ENCODE measurements at regions not wholly inside any gene's neighbourhood (a gene's known extent, or its start where the extent isn't known, plus 50 kb on each side); places are given as distances from the start of the nearest gene placed in this dataset.

DNA sequence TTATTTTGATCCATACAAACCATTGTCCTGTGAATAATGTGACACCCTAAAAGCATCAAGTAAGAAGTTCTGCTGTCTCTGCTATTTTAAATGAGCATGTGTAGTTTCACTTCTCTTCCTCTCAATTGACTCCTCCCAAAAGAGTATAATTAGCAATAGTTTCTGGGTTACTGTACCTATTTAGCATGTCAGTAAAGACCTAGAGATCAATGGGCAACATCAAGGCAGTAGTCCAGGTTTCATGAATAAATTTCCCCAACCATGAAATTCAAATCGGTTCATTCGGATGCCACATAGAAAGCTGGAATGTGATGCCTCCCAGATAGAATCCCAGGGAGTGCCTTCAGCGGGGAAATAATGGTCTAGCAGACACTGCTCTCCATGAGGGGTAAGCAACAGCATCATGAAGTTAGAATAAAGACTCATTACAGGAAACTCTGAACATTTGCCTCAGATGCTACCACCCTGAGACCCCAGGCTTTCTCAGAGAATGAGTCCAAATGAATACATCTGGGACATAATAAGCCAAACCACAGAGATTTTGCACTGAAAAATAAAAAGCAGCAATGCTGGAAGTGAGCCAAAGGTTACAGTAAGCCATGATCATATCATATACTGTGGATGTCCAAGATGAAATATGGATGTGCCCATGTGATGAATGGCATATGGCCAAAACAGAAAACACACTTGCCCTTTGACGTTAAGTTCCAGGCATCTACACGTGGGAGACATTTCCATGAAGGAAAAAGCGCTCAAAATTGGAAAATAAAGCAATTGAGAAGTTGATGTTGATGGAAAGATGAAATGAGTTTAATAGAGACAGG is 1107.0 kb upstream of the SEMA6A start:
- no peak overlapping the region for H3K27ac Mint-ChIP-seq
- no peaks in the 10 kb centered on the region for H3K36me3 Mint-ChIP-seq (ENCODE audit: low read depth)
- no peaks in the 10 kb centered on the region for H3K4me1 Mint-ChIP-seq
- ATAC-seq: no peak
- DNase-seq: no peak
- no peaks in the 10 kb centered on the region for H3K9me3 ChIP-seq (ENCODE audit: control insufficient read depth, low read length, poor library complexity, severe bottlenecking)
- no peaks in the 10 kb centered on the region for H3K27me3 Mint-ChIP-seq
- H3K4me3 Mint-ChIP-seq: no peak overlapping the region

DNA sequence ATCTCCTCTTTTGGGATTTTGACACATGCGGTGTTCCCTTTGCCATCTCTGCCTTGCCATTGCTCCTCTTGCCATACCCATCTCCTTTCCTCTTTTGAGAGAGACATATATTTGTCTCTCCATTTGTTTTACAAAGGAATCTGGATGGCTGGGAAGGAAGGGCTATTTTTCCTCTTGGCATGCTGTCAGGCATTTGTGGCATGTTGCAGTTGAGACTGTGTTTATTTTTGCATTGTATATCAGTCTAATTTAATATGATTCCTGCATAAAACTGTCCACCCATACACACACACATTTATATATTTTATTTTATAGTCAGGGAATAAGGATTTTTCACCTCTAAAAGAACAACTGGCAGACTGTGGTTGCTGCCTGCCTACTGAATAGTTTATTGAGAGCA is 1105.8 kb upstream of the SEMA6A start:
- H3K4me1 Mint-ChIP-seq: no peaks in the 10 kb centered on the region
- DNase-seq: no peak
- no peak for ATAC-seq
- no peaks in the 10 kb centered on the region for H3K36me3 Mint-ChIP-seq (ENCODE audit: low read depth)
- H3K4me3 Mint-ChIP-seq: no peak overlapping the region
- H3K27ac Mint-ChIP-seq: no peak overlapping the region
- no peaks in the 10 kb centered on the region for H3K27me3 Mint-ChIP-seq
- no peaks in the 10 kb centered on the region for H3K9me3 ChIP-seq (ENCODE audit: control insufficient read depth, low read length, poor library complexity, severe bottlenecking)

DNA sequence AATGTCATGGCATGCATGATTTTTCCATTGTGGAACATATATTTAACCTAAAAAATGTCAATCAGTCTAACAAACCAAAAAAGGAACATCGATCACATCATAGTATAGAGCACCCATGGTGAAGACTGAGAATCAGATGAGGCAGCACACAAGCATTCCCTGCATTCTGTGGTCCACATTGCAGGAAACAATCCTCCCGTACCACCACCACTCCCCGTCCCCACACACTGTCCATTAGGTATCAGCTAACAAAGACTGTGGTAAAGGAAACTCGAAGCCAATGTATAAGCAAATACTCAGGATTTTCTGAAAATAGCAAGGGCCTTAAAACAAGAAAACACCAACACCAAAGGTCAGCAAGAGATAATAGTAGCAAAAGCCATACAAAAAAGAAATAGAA is 1104.4 kb upstream of the SEMA6A start:
- DNase-seq (no peak), ATAC-seq (no peak)
- Mint-ChIP-seq H3K4me3 (no peak overlapping the region), H3K36me3 (ENCODE audit: low read depth) (no peaks in the 10 kb centered on the region), H3K27ac (no peak overlapping the region), H3K4me1 (no peaks in the 10 kb centered on the region), H3K27me3 (no peaks in the 10 kb centered on the region)
- H3K9me3 ChIP-seq (ENCODE audit: control insufficient read depth, low read length, poor library complexity, severe bottlenecking): no peaks in the 10 kb centered on the region

- no peak for DNase-seq
- Mint-ChIP-seq H3K4me1 (no peaks in the 10 kb centered on the region), H3K27ac (no peak overlapping the region), H3K4me3 (no peak overlapping the region), H3K27me3 (no peaks in the 10 kb centered on the region), H3K36me3 (ENCODE audit: low read depth) (no peaks in the 10 kb centered on the region)
- H3K9me3 ChIP-seq (ENCODE audit: control insufficient read depth, low read length, poor library complexity, severe bottlenecking): no peaks in the 10 kb centered on the region
- no peak for ATAC-seq
Observed at GRCh38 chr5:117675646-117676045, 1101.0 kb upstream of the SEMA6A start.

GRCh38 chr5:117671551-117671950 is 1096.9 kb upstream of the SEMA6A start:
- ATAC-seq (no peak), DNase-seq (no peak)
- Mint-ChIP-seq H3K4me3 (no peak overlapping the region), H3K36me3 (ENCODE audit: low read depth) (no peaks in the 10 kb centered on the region), H3K27ac (no peak overlapping the region), H3K4me1 (no peaks in the 10 kb centered on the region), H3K27me3 (no peaks in the 10 kb centered on the region)
- no peaks in the 10 kb centered on the region for H3K9me3 ChIP-seq (ENCODE audit: control insufficient read depth, low read length, poor library complexity, severe bottlenecking)

- Mint-ChIP-seq H3K4me1 (no peaks in the 10 kb centered on the region), H3K27ac (no peak overlapping the region)
Observed at GRCh38 chr5:117667105-117667504, 1092.5 kb upstream of the SEMA6A start.

GRCh38 chr5:117665121-117665520 is 1090.5 kb upstream of the SEMA6A start:
- ATAC-seq (no peak), DNase-seq (no peak)
- H3K36me3 Mint-ChIP-seq (ENCODE audit: low read depth): no peaks in the 10 kb centered on the region
- H3K27ac Mint-ChIP-seq: no peak overlapping the region
- no peaks in the 10 kb centered on the region for H3K9me3 ChIP-seq (ENCODE audit: control insufficient read depth, low read length, poor library complexity, severe bottlenecking)
- H3K4me3 Mint-ChIP-seq: no peak overlapping the region
- no peaks in the 10 kb centered on the region for H3K27me3 Mint-ChIP-seq
- no peaks in the 10 kb centered on the region for H3K4me1 Mint-ChIP-seq

More at GRCh38 chr5:117667105-117667504, 1092.5 kb upstream of the SEMA6A start:
- DNase-seq: no peak
- Mint-ChIP-seq H3K27me3 (no peaks in the 10 kb centered on the region), H3K36me3 (ENCODE audit: low read depth) (no peaks in the 10 kb centered on the region), H3K4me3 (no peak overlapping the region)
- no peaks in the 10 kb centered on the region for H3K9me3 ChIP-seq (ENCODE audit: control insufficient read depth, low read length, poor library complexity, severe bottlenecking)
- ATAC-seq: no peak

DNA sequence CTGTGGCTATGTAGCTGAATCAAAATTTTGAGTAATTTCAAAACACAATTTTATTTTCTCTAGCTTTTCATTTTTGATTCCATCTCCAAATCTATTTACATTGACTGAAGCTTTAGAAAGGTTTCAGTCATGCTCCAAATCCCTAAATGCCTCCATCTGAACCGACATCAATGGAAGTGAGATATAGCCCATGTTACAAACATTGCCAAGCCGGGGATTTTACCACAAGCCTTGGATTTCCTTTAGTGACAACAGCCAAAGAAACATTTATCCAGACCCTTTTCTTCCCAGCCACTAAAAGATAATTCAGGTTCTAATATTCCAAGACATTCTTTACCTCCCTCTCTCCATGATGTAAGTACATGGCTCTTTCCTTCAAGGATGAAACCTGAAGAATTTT is 1087.7 kb upstream of the SEMA6A start:
- no peak overlapping the region for H3K27ac Mint-ChIP-seq
- H3K4me3 Mint-ChIP-seq: no peak overlapping the region
- no peak for DNase-seq
- H3K36me3 Mint-ChIP-seq (ENCODE audit: low read depth): no peaks in the 10 kb centered on the region
- ATAC-seq: no peak
- H3K9me3 ChIP-seq (ENCODE audit: control insufficient read depth, low read length, poor library complexity, severe bottlenecking): peaks cover 3% of the 10 kb centered on the region
- no peaks in the 10 kb centered on the region for H3K4me1 Mint-ChIP-seq
- no peaks in the 10 kb centered on the region for H3K27me3 Mint-ChIP-seq

- H3K27ac Mint-ChIP-seq: no peak overlapping the region
- H3K4me3 Mint-ChIP-seq: no peak overlapping the region
- H3K36me3 Mint-ChIP-seq (ENCODE audit: low read depth): no peaks in the 10 kb centered on the region
- H3K4me1 Mint-ChIP-seq: no peaks in the 10 kb centered on the region
- peaks cover 3% of the 10 kb centered on the region for H3K9me3 ChIP-seq (ENCODE audit: control insufficient read depth, low read length, poor library complexity, severe bottlenecking)
- H3K27me3 Mint-ChIP-seq: no peaks in the 10 kb centered on the region
- no peak for ATAC-seq
- no peak for DNase-seq
Observed at GRCh38 chr5:117657541-117657940, 1082.9 kb upstream of the SEMA6A start.

GRCh38 chr5:117652958-117653280 is 1078.3 kb upstream of the SEMA6A start:
- H3K27me3 Mint-ChIP-seq: no peaks in the 10 kb centered on the region
- H3K4me3 Mint-ChIP-seq: no peak overlapping the region
- H3K4me1 Mint-ChIP-seq: no peaks in the 10 kb centered on the region
- no peak for ATAC-seq
- H3K36me3 Mint-ChIP-seq (ENCODE audit: low read depth): no peaks in the 10 kb centered on the region
- H3K9me3 ChIP-seq (ENCODE audit: control insufficient read depth, low read length, poor library complexity, severe bottlenecking): no peaks in the 10 kb centered on the region
- DNase-seq: no peak
- no peak overlapping the region for H3K27ac Mint-ChIP-seq

- Mint-ChIP-seq H3K27me3 (no peaks in the 10 kb centered on the region), H3K4me1 (no peaks in the 10 kb centered on the region), H3K36me3 (ENCODE audit: low read depth) (no peaks in the 10 kb centered on the region), H3K4me3 (no peak overlapping the region), H3K27ac (no peak overlapping the region)
- no peak for ATAC-seq
- no peak for DNase-seq
- no peaks in the 10 kb centered on the region for H3K9me3 ChIP-seq (ENCODE audit: control insufficient read depth, low read length, poor library complexity, severe bottlenecking)
Observed at GRCh38 chr5:117652036-117652957, 1077.7 kb upstream of the SEMA6A start.

- no peak for DNase-seq
- ATAC-seq: no peak
- Mint-ChIP-seq H3K36me3 (ENCODE audit: low read depth) (no peaks in the 10 kb centered on the region), H3K27ac (no peak overlapping the region), H3K27me3 (no peaks in the 10 kb centered on the region), H3K4me3 (no peak overlapping the region), H3K4me1 (no peaks in the 10 kb centered on the region)
- no peaks in the 10 kb centered on the region for H3K9me3 ChIP-seq (ENCODE audit: control insufficient read depth, low read length, poor library complexity, severe bottlenecking)
Observed at GRCh38 chr5:117649821-117650220, 1075.2 kb upstream of the SEMA6A start.

DNA sequence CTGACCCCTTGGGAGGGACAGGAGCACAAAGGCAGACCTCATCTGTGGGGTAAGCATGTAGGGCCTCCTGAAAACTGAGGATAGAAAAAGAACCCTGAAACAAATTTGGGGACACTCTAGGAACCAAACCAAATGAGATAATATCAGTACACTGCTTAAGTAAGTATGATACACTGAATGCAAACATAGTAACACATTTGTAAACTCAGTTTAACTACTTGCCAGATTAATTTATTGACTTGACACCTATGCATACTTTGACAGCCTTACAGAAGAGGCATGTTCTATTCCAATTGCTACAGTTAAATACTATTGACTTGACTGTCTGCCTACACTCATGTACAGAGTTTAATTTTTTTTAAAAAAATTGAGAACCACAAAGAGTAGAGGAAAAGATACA is 1070.8 kb upstream of the SEMA6A start:
- Mint-ChIP-seq H3K4me1 (no peaks in the 10 kb centered on the region), H3K27me3 (no peaks in the 10 kb centered on the region), H3K36me3 (ENCODE audit: low read depth) (no peaks in the 10 kb centered on the region), H3K4me3 (no peak overlapping the region), H3K27ac (no peak overlapping the region)
- ATAC-seq: no peak
- no peaks in the 10 kb centered on the region for H3K9me3 ChIP-seq (ENCODE audit: control insufficient read depth, low read length, poor library complexity, severe bottlenecking)
- no peak for DNase-seq

Data from T-helper 17 cell (primary cell).